ENCODE measurements at regions not wholly inside any gene's neighbourhood (a gene's known extent, or its start where the extent isn't known, plus 50 kb on each side); places are given as distances from the start of the nearest gene placed in this dataset.

DNA sequence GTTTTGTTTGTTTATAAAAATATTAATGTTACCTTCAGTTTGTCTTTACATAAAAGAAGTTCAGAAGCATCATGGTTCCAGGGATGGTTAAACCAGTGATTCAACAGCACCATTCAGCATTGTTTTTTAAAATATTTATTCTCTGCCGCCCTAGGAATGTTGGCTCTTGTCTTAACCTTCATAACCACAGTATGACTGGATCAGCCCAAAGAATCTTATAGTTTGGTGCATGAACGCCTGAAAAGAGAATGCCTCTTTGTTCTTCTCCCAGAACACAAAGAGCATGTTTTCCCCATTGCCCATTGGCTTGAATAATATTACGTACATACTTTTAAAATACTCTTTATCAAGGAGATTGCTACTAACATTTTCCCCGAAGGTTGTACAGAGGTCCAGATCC is 413.4 kb downstream of the ANXA1 start:
- no peak overlapping the region for H4K5ac ChIP-seq (ENCODE audit: low read depth, low read length)
- no peak for TF ChIP-seq RCOR1 (IDR thresholded peaks at IDR 0.05; ENCODE audit: insufficient replicate concordance, low read length)
- no peak for TF ChIP-seq CEBPB (IDR thresholded peaks at IDR 0.05; ENCODE audit: low read depth, low read length)
- TF ChIP-seq, protein P1, sequence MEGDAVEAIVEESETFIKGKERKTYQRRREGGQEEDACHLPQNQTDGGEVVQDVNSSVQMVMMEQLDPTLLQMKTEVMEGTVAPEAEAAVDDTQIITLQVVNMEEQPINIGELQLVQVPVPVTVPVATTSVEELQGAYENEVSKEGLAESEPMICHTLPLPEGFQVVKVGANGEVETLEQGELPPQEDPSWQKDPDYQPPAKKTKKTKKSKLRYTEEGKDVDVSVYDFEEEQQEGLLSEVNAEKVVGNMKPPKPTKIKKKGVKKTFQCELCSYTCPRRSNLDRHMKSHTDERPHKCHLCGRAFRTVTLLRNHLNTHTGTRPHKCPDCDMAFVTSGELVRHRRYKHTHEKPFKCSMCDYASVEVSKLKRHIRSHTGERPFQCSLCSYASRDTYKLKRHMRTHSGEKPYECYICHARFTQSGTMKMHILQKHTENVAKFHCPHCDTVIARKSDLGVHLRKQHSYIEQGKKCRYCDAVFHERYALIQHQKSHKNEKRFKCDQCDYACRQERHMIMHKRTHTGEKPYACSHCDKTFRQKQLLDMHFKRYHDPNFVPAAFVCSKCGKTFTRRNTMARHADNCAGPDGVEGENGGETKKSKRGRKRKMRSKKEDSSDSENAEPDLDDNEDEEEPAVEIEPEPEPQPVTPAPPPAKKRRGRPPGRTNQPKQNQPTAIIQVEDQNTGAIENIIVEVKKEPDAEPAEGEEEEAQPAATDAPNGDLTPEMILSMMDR (conservative IDR thresholded peaks at IDR 0.05; ENCODE audit: low read depth, low read length): no peak
- TF ChIP-seq POLR2A (IDR thresholded peaks at IDR 0.05; ENCODE audit: low read depth, low read length): no peak
- TF ChIP-seq, protein P2, sequence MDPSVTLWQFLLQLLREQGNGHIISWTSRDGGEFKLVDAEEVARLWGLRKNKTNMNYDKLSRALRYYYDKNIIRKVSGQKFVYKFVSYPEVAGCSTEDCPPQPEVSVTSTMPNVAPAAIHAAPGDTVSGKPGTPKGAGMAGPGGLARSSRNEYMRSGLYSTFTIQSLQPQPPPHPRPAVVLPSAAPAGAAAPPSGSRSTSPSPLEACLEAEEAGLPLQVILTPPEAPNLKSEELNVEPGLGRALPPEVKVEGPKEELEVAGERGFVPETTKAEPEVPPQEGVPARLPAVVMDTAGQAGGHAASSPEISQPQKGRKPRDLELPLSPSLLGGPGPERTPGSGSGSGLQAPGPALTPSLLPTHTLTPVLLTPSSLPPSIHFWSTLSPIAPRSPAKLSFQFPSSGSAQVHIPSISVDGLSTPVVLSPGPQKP (IDR thresholded peaks at IDR 0.05; ENCODE audit: borderline replicate concordance, low read depth, low read length): no peak
- no peak for TF ChIP-seq SMC3 (IDR thresholded peaks at IDR 0.05; ENCODE audit: low read depth, low read length)
- no peak for TF ChIP-seq MXI1 (IDR thresholded peaks at IDR 0.05; ENCODE audit: borderline replicate concordance, low read depth, low read length)
- TF ChIP-seq RAD21 (IDR thresholded peaks at IDR 0.05; ENCODE audit: low read length): no peak
- TF ChIP-seq, protein P3, sequence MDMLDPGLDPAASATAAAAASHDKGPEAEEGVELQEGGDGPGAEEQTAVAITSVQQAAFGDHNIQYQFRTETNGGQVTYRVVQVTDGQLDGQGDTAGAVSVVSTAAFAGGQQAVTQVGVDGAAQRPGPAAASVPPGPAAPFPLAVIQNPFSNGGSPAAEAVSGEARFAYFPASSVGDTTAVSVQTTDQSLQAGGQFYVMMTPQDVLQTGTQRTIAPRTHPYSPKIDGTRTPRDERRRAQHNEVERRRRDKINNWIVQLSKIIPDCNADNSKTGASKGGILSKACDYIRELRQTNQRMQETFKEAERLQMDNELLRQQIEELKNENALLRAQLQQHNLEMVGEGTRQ (IDR thresholded peaks at IDR 0.05; ENCODE audit: low read depth, low read length): no peak
- TF ChIP-seq BHLHE40 (IDR thresholded peaks at IDR 0.05; ENCODE audit: low read depth, low read length): no peak
- no peak overlapping the region for H3K27ac ChIP-seq (ENCODE audit: insufficient read depth, low read length)
- H3K4me2 ChIP-seq (ENCODE audit: low read depth, low read length): no peak overlapping the region
- no peak overlapping the region for H2AK5ac ChIP-seq (ENCODE audit: low read depth, low read length)
- no peaks in the 10 kb centered on the region for H3K36me3 ChIP-seq (ENCODE audit: control insufficient read depth, insufficient read depth, low read length)
- H4K20me1 ChIP-seq (ENCODE audit: insufficient read depth, low read length): no peaks in the 10 kb centered on the region
- H2AFZ ChIP-seq (replicated peaks; ENCODE audit: low read length, poor library complexity): no peak overlapping the region
- ChIA-PET CTCF (no interaction called here), POLR2A (ENCODE audit: unreplicated experiment) (no interaction called here)
- no peak overlapping the region for H3K56ac ChIP-seq (ENCODE audit: extremely low read depth, insufficient read depth, low read length)
- BruUV-seq (replicated peaks): no TSS peak
- no peak for DNase-seq
- intact Hi-C loops (cut with micrococcal nuclease) (no loop called here), in situ Hi-C loops (cut with MboI; ENCODE audit: low sequenced_read_pairs) (loop anchor here (10.0 kb wide), 1 partner anchor 60 kb away; no protein-coding TSS in a partner anchor), dilution Hi-C loops (cut with HindIII; ENCODE audit: low sequenced_read_pairs, unreplicated experiment) (no loop called here)
- no peaks in the 10 kb centered on the region for H3K4me1 ChIP-seq (ENCODE audit: control insufficient read depth, insufficient read depth, low read length)
- H4K91ac ChIP-seq (ENCODE audit: insufficient read depth, low read depth, low read length): no peak overlapping the region
- no peaks in the 10 kb centered on the region for H3K9me1 ChIP-seq (ENCODE audit: insufficient read depth, low read length)
- no peak overlapping the region for H3K18ac ChIP-seq (ENCODE audit: low read depth, low read length)
- H4K8ac ChIP-seq (ENCODE audit: low read depth in 2 of 2, low read length in 2 of 2): no peak overlapping the region
- H3K9ac ChIP-seq (ENCODE audit: low read depth, low read length): no peak overlapping the region
- WGBS, 2 experiments (ENCODE audit: extremely low coverage in 2 of 2, insufficient read length in 1 of 2): no CpG with 5 or more reads among the region's 4 CpGs
- no peaks in the 10 kb centered on the region for H3K9me3 ChIP-seq (ENCODE audit: control insufficient read depth, insufficient read depth, low read length)
- H3K4ac ChIP-seq (ENCODE audit: low read depth, low read length): no peak overlapping the region
- no peak overlapping the region for H2BK5ac ChIP-seq (ENCODE audit: low read depth, low read length, poor library complexity, severe bottlenecking)
- no peak overlapping the region for H3K23ac ChIP-seq (ENCODE audit: low read depth, low read length)
- no peaks in the 10 kb centered on the region for H3K27me3 ChIP-seq (ENCODE audit: control insufficient read depth, insufficient read depth, low read length)
- H3K14ac ChIP-seq (replicated peaks; ENCODE audit: low read depth, low read length): no peak overlapping the region
- no peak overlapping the region for H2AK9ac ChIP-seq (replicated peaks; ENCODE audit: low read depth, low read length, poor library complexity)
- H2BK15ac ChIP-seq (ENCODE audit: low read depth, low read length): no peak overlapping the region
- no peaks in the 10 kb centered on the region for H3K79me1 ChIP-seq (ENCODE audit: low read depth in 1 of 2, low read length in 2 of 2)
- H2BK120ac ChIP-seq (ENCODE audit: low read depth, low read length): no peak overlapping the region
- no peak overlapping the region for H3K4me3 ChIP-seq (ENCODE audit: insufficient read depth, low read depth, low read length)
- no peak overlapping the region for H2BK20ac ChIP-seq (ENCODE audit: low read depth, low read length)
- ATAC-seq (ENCODE audit: low read depth): no peak

All from IMR-90 (cell line).